HG03095 (cell line): ENCODE measurements at regions not wholly inside any gene's neighbourhood (a gene's known extent, or its start where the extent isn't known, plus 50 kb on each side); places are given as distances from the start of the nearest gene placed in this dataset.

ENCODE experiments used
- ATAC-seq: cut with Tn5 transposase; IDR thresholded peaks from one replicate; pipeline ENCODE4 v1.9.1; 2021; ENCODE audit warnings: moderate library complexity; ENCODE audit not compliant: unreplicated experiment

DNA sequence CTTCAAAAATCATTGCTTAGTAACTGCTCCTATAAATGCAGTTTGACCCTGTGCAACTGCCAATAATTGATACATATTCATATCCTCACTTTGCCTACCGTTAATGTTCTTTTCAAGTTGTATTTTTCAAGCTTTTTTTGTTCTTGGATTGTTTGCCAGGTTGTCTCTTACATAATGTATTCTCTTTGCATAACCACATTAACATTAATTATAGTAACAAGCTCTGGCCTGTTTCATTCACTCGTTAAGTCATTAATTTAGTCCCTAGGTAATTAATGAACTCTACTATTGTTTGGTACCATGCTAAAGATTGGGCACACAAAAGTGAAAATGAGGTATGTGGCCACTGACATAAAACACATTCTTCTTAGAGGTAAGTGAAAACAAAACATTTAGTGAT, 1338.8 kb downstream of the NSUN3 start:
- no peak for ATAC-seq

DNA sequence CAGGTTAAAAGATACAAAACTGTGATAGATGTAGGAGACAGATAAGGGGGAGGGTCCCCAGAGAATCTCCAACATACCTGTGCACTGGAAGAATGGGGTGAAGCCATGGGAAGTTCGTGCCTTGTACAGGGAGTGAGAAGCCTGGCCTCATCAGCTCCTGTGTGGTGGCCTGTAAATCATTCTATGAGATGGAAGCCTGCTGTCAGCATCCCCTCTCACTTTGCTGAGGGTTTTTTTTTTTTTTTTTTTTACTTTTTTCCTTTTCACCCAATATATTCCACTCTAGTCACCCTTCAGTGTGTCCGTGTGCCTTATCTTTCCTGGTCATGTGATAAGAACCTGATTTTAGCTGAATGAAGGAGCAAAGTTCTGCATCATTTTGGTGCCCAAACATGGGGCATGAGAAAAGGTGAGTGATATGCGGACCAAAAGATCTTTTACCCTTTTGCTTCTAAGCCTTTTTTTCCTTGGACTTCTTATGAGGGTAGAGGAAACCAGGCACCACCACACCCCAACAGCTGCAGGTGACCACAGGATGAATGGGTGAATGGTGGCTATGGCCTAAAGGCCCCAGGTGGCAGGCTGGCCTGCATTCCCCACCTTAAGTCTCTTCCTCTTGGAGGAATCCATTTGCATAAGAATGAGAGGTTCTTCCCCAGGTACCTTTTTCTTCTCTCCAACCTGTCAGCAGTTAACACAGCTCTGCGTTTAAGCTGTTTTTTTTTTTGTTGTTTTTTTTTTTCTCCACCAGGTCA, 1345.0 kb downstream of the NSUN3 start:
- no peak for ATAC-seq

DNA sequence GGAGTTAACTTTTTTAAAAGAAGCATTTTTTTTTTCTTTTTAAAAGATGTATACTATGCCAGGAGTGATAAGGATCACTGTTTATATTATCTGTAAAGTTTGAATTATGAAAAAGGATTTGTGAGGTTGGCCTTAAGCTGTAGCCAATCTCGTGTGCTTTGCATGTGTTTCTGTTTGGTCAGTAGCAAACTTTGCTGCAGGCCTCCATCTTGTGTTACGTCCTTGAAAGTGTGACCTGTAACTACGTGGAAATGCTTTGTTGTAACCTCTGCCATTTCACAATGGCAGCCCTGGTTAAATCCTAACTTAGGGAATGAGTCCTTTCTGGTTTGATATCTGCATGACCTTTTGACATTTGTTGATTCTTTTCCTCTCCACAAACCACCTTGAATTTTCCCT, 1345.6 kb downstream of the NSUN3 start:
- ATAC-seq, result no peak

DNA sequence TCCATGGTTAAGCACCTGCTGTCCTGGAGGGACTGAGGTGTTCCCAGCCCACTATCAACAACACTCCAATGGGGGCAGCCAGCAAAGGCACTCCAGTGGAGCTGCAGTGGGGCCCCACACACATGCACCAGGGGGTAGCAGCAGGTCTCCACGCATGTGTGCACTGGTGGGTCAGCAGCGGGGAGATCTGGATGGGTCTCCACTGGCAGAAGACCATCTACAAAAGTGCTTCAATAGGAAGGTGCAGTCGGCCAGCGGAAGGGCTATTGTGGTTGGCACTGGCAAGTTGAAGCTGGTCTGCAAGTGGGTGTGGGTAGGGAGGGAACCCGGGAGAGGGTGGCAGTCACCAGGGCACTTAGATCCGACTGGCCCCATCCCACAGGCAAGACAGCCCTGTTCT, 1355.4 kb downstream of the NSUN3 start:
- ATAC-seq, result no peak

DNA sequence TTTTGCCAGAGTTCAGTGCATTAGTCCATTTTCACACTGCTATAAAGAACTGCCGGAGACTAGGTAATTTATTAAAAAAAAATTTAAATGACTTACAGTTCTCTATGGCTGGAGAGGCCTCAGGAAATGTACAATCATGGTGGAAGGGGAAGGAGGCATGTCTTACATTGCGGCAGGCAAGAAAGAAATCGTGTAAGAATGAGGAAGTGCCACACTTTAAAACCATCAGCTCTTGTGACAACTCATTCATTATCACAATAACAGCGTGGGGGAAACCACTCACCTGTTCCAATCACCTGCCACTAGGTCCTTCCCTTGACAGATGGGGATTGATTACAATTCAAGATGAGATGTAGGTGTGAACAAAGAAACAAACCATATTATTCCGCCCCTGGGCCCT, 1361.4 kb downstream of the NSUN3 start:
- ATAC-seq, result no peak

DNA sequence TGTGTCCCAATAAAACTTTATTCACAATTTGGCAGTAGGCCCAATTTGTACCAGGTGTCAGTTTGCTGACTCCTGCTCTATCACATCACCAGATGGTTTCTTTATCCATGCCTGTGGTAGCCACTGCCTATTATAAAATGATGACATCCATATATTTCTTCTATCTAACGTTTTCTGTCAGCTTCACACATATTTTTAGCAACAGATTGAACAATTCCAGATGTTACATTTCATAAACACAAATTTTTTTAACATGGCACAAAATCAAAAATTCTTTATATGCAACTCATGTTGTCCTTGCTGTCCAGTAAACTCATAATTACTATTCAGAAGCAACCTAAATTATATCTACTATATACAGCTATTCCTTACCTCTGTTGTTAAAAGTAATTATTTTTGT, 1371.6 kb downstream of the NSUN3 start:
- no peak for ATAC-seq

DNA sequence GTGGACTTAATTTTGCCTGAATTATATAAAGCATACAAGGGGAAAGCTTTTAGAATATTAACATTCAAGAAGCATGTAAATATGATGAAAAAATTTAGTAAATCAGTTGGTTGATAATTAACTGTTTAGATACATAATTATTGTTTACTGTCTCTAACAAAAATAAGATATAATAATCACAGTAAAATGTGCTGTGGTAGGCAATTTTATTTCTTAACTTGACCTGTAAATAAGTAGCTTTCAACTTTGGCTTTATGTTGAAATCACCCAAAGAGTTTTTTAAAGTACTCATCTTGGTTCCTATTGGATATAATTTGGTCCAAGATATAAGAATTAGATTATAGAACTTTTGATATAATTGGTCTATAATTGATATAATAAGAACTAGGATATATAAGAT, 1374.5 kb downstream of the NSUN3 start:
- ATAC-seq, result no peak

DNA sequence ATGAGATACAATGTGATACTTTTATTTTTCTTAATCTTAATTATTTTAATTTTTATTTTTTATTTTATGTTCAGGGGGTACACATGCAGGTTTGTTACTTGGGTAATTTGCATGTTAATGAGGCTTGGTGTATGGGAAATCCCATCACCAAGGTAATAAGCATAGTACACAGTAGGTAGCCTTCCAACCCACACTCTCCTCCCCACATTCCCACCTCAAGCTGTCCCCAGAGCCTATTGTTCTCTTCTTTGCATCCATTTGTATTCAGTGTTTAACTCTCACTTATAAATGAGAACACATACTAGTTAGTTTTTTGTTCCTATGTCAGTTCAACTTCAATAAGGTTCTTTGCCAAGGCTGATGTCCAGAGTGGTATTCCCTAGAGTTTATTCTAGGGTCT, 1375.4 kb downstream of the NSUN3 start:
- no peak for ATAC-seq

DNA sequence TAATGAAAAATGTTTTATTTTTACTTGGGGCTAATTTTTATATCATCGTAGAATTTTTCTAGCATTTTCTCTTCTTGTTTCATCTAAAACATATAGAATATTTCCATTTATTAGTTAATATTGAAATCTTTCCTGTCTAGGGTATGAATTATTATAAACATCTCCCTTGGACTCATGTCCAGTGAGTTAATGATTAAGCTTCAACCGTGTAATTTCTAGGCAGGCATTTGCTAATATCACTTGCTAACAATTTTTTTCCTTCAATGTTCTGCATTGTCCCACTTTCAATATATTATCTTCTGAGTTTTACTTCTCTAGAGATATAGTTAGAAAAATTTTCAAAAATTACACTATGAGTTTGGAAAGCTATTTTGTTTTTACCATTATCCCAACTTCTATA, 1371.6 kb upstream of the EPHA6 start:
- ATAC-seq, result no peak

DNA sequence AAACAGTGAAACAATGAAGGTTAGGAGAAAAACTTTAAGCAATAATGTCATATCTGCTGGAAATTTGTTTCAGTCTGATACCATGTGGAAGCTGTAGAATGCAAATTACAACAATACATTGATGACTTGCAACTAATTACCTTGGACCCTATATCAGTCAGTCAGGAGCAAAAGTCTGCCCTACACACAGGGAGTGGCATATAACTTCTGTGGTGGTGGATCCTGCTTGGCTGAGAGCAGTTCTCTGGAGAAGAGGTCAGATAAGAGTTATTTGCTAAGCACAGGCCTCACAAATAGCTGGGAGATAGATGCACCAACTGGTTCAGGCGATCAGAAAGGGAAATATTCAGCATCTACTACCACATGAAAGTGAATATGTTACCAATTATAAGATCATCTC, 1364.6 kb upstream of the EPHA6 start:
- no peak for ATAC-seq

DNA sequence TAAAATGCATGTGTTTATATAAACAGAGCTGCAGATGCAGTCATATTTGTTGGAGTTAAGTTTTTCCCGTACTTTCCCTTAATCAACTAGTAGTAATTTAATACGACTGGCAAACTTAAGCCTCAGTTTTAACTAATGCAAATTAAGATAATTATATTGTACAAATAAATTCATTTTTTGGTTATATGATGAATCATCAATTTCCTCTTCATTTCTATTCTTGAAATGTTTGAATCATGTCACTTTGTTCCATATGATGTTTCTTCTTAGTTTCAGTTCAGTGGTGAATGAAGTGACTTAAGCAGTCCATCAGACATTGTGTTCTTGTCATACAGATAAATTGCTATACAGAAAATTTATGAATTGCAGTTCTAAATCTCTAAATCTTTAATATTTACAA, 1361.2 kb upstream of the EPHA6 start:
- ATAC-seq, result no peak

DNA sequence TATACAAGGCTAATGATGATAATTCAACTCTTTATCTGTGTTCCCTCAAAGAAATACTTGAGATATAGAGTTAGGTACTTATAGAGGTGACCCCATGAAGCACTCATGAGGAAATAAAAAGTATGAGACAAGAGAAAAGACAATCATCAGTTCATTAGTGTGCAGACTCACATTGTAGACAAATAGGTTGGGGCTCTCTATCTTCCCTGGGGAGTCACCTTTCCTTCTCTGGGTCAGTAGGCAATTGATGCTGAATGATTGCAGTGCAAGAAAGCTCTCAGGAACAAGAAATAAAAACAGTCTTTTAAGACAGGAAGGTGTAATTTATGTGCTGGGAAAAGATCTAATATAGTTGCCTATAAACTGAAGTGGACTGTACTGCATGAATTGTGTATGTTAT, 1357.6 kb upstream of the EPHA6 start:
- ATAC-seq, result no peak

DNA sequence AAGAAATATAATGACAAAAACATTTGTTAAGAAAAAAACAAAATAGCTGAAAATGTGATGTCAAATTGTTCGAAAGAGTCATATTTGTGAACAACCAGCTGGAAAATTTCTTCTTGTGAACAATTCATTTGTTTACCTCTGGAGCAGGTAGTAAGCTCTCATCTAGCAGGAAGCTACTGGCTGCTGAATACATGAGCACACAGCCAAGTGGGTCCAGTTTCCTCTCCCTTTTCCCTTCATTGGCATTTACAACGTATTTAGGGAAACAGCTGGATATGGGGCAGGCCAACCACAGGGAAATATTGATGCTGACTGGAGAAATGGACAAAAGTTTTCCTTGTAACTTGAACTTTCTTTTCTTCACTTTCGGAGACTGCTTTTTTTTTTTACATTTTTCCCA, 1354.7 kb upstream of the EPHA6 start:
- no peak for ATAC-seq

DNA sequence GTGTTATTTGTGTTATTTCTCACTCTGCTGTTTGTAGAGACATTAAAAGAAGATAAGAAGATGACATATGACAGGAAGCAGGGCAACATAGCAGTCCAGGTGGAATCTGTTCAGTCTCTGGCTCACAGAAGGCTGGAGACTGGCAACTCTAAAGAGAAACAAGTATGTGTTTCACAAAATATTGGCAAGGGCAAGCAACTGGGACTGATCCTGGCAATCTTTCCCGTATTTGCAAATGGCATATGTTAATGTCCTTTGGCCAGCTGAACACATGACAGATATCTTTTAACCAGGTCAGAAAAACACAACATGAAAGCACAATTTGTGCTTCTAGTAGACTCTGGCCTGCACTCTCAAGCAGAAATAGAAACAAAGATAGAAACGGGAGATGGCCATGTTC, 1354.1 kb upstream of the EPHA6 start:
- no peak for ATAC-seq

DNA sequence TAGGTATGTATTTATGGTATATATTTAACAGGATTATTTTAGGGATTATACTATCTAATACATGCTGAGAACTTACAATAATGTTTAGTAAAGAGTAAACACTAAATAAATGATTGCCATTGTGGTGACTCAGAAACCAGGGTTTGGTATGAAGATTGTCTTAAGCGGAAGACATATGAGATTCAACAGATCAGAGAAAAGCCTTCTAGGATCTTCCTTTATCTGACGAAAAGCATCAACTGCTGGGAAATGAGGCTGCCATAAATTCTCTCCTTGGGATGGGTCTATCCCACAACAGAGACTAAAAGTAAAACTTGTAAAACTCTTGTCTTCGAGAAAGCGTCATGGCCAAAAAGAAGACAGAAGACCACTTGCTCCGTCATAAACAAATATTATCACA, 1352.2 kb upstream of the EPHA6 start:
- ATAC-seq, result no peak

DNA sequence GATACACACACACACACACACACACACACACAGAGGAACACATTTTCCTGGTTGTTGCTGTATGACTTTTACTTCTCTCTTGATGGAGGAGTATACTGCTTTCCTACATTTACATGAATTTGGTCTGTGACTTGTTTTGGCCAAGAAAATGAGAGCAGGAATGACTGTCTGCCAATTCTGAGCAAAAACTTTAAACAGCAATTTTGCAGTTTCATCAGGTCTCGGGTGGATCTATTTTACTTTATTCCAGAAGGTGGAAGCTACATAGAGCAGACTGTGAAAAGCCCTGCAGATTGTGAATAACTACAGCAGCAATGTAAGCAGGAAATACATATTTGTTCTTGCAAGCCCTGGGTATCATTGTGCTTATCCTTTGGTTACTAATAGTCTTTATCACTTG, 1350.0 kb upstream of the EPHA6 start:
- no peak for ATAC-seq

DNA sequence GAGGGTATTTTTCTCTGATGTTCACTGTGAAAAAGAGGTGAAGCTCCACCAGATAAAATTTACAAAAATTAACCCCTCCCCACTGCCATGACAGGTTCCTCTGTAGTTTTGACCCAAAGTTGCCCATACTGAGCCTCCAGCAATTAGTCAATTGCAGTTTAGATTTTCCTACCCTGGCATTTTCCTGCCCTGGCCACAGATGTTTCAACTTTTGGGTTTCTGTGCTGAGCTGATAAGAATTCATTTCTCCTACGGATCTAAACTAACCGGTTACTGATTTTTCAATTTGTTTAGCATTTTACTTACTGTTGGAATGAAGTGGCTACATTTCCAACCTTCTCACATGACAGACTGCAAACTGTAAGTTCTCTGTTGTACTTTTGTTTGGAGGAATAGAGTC, 1346.1 kb upstream of the EPHA6 start:
- no peak for ATAC-seq

DNA sequence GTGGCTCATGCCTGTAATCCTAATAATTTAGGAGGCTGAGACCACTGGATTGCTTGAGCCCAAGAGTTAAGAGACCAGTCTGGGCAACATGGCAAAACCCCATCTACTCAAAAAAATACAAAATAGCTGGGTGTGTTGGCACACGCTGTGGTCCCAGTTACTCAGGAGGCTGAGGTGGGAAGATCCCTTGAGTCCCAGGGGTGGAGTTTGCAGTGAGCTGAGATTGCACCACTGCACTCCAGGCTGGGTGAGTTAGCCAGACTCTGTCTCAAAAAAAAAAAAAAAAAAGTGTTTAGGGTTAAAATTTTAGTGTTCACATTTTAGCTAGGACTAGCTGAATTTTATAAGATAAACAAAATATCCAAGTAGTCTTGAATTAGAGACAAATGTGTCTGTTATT, 1340.1 kb upstream of the EPHA6 start:
- ATAC-seq, result no peak

DNA sequence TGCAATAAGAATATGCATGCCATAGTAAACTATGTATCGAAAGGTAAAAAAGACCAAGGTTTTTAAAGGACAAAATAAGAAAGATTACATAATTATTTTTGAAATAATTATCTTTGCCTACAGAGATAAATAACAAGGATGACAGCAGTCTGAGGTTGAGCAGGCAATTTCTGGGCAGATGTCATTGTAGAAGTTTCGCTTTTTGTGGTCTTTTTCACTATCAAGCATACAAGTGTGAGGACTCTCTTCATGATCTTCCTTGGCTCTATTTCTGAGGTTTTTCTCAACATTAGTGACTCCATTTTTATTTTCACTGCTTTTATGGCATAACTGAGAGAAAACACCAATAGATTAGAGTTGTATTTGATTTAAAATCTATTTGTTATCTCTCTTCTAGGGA, 1337.9 kb upstream of the EPHA6 start:
- no peak for ATAC-seq

DNA sequence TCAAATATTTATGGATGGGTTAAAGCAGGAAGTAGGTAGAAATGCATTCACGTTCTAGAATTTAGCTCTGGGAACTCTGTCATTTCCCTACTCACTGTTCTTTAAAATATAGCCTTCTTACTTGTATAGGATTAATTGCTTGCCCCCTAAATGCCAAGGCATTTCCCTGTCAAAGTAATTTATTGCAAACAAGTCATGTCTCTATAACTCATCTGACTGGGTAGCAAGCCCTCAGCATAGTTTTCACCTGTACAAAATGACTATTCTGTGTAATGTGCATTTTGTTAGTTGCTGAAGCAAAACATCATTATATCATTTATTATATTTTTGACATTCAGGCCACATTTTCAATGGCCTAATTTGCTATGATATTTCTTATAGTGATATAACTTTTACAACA, 1308.2 kb upstream of the EPHA6 start:
- no peak for ATAC-seq

DNA sequence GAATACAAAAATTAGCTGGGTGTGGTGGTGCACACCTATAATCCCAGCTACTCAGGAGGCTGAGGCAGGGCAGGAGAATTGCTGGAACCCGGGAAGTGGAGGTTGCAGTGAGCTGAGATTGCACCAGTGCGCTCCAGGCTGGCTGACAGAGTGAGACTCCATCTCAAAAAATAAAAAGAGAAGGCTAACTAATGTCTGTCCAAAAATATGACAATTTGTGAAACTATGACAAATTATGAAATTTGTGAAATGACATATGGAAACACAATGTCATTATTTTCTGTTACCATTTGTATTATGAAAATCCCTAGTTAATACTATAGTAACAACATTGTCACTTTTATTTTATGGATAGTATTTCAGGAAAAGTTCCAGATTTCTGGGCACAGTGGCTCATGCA, 1306.3 kb upstream of the EPHA6 start:
- no peak for ATAC-seq

DNA sequence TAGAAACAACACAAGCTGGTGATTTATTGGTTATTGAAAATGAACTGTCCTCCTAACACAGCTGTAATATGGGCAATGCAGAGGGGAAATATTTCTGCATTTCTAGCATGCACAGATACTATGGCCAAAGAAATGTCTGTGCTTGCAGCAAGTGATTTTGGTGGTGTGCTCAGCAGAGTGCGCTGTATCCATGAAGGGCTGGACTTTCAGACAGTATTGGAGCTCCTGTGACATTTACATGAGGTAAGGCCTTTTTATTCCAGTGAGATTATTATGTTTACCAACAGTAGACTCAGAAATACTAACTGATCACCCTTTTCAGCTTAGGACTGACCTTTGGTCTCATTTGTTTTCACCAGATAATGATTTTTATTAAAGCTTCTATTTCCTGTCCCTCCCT, 1302.6 kb upstream of the EPHA6 start:
- no peak for ATAC-seq

DNA sequence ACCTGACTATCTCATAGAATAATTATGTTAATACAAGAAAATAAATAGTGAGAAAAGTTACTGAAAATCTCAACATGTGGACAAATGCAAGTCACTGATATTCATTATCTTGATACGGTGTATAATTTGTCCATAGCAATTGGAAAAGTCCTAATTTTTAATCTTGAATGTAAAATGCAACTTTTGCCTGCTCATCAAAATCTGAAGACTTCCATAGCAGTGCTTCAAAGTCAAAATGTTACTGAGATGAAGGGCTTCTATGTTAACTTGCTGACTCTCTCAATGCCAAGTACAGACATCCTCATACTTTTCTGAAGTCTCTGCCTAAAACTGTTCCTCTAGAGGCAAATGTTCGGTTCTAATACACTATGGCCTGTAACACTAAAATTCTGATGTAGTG, 1300.1 kb upstream of the EPHA6 start:
- ATAC-seq, result no peak

DNA sequence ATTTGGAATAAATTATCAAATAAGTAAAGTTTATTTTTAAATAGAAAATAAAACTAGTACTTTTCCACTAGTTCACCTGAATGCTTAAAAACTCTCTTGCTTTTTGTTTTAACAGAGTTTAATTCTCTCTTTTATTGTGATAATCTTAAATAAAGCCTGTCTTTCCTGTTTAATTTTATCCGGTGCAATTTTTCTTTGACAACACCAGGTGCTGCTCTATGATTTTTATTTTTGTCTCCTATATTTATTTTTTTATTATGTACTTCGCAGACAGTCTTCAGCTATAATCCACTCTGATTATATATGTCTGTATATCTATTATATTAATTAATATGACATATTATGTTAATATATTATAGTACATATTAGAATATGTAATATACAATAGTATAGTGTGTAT, 1293.0 kb upstream of the EPHA6 start:
- no peak for ATAC-seq
